OCI-LY7 (cell line): ENCODE measurements at regions not wholly inside any gene's neighbourhood (a gene's known extent, or its start where the extent isn't known, plus 50 kb on each side); places are given as distances from the start of the nearest gene placed in this dataset.

Experiments
- CTCF ChIP-seq: fragments of 200-600 bp; sonication (generic); conservative IDR thresholded peaks from 2 replicates; pipeline ENCODE4 v1.5.1; 2014; ENCODE audit warnings: mild to moderate bottlenecking, antibody characterized with exemption, low read length, moderate library complexity, mixed read lengths
- EZH2phosphoT487 ChIP-seq: fragments of 200-600 bp; sonication (generic); IDR thresholded peaks from 2 replicates; pipeline ENCODE4 v1.6.1; 2018; ENCODE audit warnings: low read depth, borderline replicate concordance, mild to moderate bottlenecking, mixed run types, antibody characterized with exemption, low read length, moderate library complexity, mixed read lengths

DNA sequence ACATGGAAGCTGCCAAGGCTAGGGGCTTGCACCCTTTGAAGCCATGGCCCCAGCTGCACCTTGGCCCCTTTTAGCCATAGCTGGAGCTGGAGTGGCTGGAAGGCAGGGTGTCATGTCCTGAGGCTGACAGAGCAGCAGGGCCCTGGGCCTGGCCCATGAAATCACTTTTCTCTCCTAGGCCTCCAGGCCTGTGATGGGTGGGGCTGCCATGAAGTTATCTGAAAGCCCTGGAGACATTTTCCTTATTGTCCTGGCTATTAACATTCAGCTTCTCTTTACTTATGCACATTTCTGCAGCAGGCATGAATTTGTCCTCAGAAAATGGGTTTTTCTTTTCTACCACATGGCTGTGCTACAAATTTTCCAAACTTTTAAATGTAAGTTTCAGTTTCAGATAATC, 106.9 kb upstream of the ELMO1 start:
- TF ChIP-seq CTCF (no peak), EZH2phosphoT487 (no peak)
